Femur (tissue), 1 donor: ENCODE measurements at regions not wholly inside any gene's neighbourhood (a gene's known extent, or its start where the extent isn't known, plus 50 kb on each side); places are given as distances from the start of the nearest gene placed in this dataset.
"Not testable (repeated sequence)": the region's sequence is repeated elsewhere in the genome, so short reads cannot be mapped to it uniquely, and the experiment has no call there.

ENCODE experiments used
- DNase-seq: peaks from one replicate; pipeline ENCODE4 v3.0.0-alpha.2; 2017

GRCh38 chr7:1344981-1345701 is 112.5 kb downstream of the UNCX start:
- no peak for DNase-seq

- no peak for DNase-seq
Observed at GRCh38 chr7:1345796-1346755, 113.2 kb downstream of the MICALL2 start.

DNA sequence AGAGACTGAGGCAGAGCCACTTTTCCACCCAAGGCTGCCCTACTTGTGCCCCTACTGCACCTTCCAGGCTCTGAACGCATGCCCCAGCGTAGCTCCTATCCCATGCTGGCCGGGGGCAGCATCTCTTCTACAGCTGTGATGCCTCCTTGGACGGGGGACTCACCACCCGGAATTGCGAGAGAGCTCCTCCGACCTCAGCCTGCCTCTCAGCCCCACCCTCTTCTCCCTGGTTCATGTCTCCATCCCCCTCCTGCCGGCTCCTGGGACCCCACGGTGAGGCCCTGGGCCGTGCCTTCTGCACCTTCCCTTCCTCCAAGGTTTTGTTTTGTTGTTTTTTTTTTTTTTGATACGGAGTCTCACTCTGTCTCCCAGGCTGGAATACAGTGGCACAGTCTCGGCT is 112.4 kb downstream of the MICALL2 start:
- no peak for DNase-seq

DNA sequence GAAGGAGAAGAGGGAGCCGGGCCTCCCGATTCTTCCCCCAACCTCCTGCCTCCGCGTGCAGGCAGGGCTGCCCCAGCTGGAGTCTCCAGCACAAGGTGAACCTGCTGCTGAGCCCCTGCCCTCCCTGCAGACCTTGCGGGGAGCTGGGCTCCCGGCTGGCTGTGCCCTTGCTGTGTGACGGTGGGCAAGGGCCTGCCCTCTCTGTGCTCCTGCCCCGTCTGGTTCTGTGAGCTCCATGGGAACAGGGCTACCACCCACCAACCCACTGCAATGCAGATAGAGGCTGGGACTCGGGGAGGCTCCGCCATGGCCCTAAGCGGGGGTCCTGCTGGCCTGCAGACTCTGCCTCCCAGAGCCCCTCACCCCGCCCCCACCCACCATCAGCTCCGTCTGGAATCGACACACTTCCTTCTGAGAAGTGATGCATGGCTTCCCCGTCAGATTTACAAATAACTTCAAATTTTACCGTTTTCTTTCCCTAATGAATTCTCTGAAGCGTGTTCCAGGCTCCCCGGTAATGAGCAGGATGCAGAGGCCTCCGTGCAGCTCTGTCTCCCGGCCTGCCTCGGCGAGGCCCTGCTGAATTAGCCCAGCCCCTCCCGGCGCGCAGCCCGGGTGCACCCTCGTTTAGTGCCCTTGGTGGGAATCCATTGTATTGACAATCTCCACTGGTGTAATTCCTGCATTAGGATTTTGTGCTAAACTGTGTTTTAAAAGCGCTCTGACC is 111.0 kb downstream of the MICALL2 start:
- DNase-seq: no peak

- DNase-seq: no peak
Observed at GRCh38 chr7:1348823-1349335, 110.4 kb downstream of the MICALL2 start.

DNA sequence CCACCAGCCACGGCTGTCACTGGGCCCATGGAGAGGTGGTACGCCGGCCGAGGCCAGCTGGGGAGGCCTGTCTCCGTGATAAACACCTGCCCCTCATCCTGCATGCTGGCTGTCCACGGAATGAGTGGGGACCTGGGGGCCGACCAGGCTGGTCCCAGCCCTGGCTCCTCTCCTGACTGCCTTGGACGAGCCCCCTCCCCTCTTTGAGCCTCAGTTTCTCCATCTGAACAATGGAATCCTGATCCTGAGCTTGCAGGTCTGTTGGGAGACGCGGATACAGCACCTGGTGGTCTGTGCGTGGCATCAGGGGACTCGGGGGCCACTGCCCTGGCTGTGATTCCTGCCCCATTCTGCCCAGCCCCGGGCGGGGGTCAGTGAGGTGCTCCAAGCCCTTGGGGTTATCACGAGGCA is 109.9 kb downstream of the MICALL2 start:
- no peak for DNase-seq

- no peak for DNase-seq
Observed at GRCh38 chr7:1351881-1352625, 107.2 kb downstream of the MICALL2 start.

DNA sequence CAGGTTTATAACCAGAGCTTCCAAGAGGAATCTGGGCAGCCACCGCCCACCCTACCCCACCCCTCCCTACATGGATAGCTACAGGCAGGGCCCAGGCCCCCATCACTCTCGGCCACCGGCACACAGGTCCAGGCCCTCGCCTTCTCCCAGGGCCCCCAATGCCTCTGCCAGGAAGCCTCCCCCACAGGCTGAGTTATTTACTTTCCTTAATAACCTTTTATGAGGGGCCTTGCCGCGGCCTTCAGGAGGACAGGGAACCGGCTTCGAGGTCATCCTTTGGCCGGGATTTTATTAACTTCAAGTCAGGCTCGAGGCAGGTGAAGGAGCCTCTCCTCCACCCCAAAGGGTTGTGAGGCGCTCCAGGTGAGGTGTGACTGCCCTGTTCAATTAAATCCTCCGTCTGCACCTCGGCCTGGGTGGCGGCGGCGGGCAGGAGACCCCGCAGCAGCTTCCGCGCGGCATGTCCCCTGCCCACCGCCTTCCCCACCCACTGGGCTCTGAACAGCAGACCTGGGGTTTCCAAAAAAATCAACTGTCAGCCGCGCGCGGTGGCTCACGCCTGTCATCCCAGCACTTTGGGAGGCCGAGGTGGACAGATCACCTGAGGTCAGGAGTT is 106.5 kb downstream of the MICALL2 start:
- no peak for DNase-seq

GRCh38 chr7:1354661-1355567 is 104.4 kb downstream of the MICALL2 start:
- no peak for DNase-seq

DNA sequence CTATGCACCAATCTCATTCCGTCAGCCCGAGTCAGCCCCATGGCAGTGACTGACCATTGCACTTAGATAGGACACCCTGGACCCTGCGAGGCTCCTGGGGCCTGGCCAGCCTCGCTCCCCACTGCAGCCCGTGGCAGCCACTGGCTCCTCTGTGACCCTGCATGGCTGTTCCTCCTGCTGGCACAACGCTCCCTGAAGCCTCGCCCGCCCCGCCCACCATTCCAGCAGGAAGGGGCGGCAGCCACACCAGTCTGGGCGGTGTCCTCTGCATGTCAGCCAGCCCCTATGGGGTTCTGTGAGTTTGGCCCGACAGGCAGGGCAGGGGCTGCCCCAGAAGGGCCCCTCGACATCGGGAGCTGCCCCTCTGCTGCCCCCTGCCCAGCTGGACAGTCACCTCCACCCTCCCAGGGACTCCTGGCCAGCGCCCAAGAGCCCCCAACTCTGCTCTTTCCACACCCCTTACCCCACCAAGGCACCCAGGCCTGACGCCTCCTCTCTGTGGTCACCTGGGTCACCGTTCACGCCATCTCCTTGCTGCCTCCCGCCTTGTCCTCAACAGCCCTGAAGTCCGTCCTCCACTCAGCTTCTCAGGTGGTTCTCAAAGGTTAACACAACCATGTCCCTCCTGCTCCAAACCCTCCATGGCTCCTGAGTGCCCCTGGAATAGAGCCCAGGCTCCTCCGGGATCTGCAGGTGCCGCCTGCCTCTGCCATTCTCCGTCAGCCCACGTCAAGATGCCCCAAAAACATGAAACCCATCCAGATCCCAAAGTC is 103.5 kb downstream of the MICALL2 start:
- no peak for DNase-seq

DNA sequence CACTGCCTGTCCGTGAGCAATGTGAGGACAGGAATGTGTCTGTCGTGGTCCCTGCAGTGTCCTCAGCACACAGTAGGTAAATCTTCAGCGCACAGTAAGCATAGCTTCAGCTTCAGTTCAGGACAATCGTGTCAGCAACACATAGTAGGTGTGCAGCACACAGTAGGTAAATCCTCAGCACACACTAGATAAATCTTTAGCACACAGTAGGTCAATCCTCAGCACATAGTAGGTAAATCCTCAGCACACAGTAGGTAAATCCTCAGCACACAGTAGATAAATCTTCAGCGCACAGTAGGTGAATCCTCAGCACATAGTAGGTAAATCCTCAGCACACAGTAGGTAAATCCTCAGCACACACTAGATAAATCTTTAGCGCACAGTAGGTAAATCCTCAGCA is 102.4 kb downstream of the MICALL2 start:
- not testable (repeated sequence) for DNase-seq

GRCh38 chr7:1357260-1357600 is 102.0 kb downstream of the MICALL2 start:
- DNase-seq: not testable (repeated sequence)

GRCh38 chr7:1357601-1358271 is 101.5 kb downstream of the MICALL2 start:
- peak; percentile 9 for DNase-seq

GRCh38 chr7:1358376-1359050 is 100.8 kb downstream of the MICALL2 start:
- DNase-seq: peak; percentile 8

GRCh38 chr7:1359051-1359400 is 100.2 kb downstream of the MICALL2 start:
- DNase-seq: no peak

DNA sequence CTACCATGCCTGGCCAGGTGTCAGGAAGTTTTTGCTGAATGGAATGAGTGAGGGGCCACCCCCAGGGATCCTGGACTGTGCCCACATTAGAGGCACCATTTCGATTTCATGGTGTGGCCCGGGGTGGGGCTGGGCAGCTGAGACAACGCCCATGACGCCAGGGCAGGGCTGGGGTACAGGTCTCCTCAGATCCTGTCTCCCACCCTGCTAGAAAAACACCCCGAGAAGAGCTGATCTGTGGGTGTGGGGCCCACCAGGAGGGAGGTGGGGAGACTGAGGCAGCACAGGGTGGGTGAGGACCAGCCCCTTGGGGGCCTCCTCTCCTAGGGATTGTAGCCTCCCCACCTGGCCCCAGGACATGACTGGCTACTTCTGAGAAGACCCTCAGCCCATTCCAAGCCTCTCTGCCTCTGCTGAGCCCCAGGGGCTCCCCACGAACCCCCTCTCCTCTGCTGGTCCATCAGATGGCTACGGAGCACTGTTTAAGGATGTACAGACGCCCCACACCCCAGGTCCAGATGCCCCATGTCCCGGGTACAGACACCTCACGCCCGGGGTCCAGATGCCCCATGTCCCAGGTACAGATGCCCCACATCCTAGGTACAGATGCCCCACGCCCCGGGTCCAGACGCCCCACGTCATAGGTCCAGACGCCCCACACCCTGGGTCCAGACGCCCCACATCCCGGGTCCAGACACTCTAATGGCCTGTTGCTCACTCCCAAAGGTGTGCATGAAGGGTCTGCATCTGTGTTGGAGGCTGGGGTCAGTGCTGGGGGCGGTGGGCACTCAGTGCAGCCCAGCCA is 99.4 kb downstream of the MICALL2 start:
- no peak for DNase-seq

DNA sequence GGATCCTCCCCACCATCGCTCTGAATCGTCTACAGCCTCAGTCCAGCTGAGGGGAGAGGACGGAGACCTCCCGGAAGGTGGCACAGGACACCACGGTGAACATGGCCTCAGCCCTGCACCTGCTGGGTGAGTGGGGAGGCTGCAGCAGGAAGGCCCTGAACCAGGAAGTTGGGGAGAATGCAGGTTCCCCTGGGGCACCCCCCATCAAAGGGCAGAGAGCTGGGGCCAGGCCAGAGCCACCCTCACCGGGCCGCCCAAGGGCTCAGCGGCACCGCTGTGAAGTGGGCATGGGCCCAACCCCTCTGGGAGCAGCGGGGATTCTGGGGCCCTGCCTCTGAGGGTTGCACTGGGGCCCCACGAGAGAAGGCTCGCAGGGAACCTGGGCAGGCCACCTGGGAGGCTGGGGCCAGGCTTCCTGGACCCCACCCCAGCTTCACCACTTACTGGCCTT is 98.7 kb downstream of the MICALL2 start:
- peak; percentile 8 for DNase-seq
